Anterior cingulate cortex (tissue), 58 donors: ENCODE measurements at regions not wholly inside any gene's neighbourhood (a gene's known extent, or its start where the extent isn't known, plus 50 kb on each side); places are given as distances from the start of the nearest gene placed in this dataset.
A peak's percentile ranks its signal among the peaks of the same experiment; 100 is the strongest.

Source experiments
- DNase-seq, 58 donors: peaks; one replicate each; lab custom pipeline; 2025; lab: John Stamatoyannopoulos, UW

GRCh38 chr1:55959136-55959548 lies 620.2 kb downstream of the PLPP3 start:
- DNase-seq: no peak

GRCh38 chr1:55958498-55958897 lies 620.9 kb downstream of the PLPP3 start:
- no peak for DNase-seq

GRCh38 chr1:55957276-55957675 lies 622.1 kb downstream of the PLPP3 start:
- DNase-seq: no peak

- DNase-seq: no peak
These were observed 624.2 kb downstream of the PLPP3 start for GRCh38 chr1:55955016-55955621.

- DNase-seq: no peak
These were observed 628.1 kb downstream of the PLPP3 start for GRCh38 chr1:55951291-55951690.

- no peak for DNase-seq
These were observed 631.9 kb downstream of the PLPP3 start for GRCh38 chr1:55947446-55947845.

GRCh38 chr1:55943721-55944435 lies 635.5 kb downstream of the PLPP3 start:
- DNase-seq: no peak

GRCh38 chr1:55943012-55943411 lies 636.4 kb downstream of the PLPP3 start:
- DNase-seq: no peak

- no peak for DNase-seq
These were observed 639.5 kb downstream of the PLPP3 start for GRCh38 chr1:55939866-55940265.

- no peak for DNase-seq
These were observed 640.5 kb downstream of the PLPP3 start for GRCh38 chr1:55938861-55939260.

GRCh38 chr1:55938376-55938850 lies 641.0 kb downstream of the PLPP3 start:
- DNase-seq: peak in 1 of 58 donors; percentile 2

- DNase-seq: no peak
These were observed 641.5 kb downstream of the PLPP3 start for GRCh38 chr1:55937840-55938375.

GRCh38 chr1:55935236-55935635 lies 644.1 kb downstream of the PLPP3 start:
- DNase-seq: no peak

GRCh38 chr1:55932402-55932801 lies 647.0 kb downstream of the PLPP3 start:
- DNase-seq: no peak

GRCh38 chr1:55931081-55931940 lies 648.1 kb downstream of the PLPP3 start:
- DNase-seq: peak in 3 of 58 donors; percentile 1 to 19 (median 3)

GRCh38 chr1:55929652-55930051 lies 649.7 kb downstream of the PLPP3 start:
- no peak for DNase-seq

- no peak for DNase-seq
These were observed 650.8 kb downstream of the PLPP3 start for GRCh38 chr1:55928576-55928975.

- DNase-seq: no peak
These were observed 651.6 kb downstream of the PLPP3 start for GRCh38 chr1:55927702-55928290.

GRCh38 chr1:55926906-55927471 lies 652.4 kb downstream of the PLPP3 start:
- DNase-seq: no peak

GRCh38 chr1:55916907-55917306 lies 662.5 kb downstream of the PLPP3 start:
- DNase-seq: no peak
